ENCODE measurements at regions not wholly inside any gene's neighbourhood (a gene's known extent, or its start where the extent isn't known, plus 50 kb on each side); places are given as distances from the start of the nearest gene placed in this dataset.

GRCh38 chr3:14318646-14319045 is 83.8 kb upstream of the SLC6A6 start (continued):
- no peak for TF ChIP-seq CBX8 (IDR thresholded peaks at IDR 0.05; ENCODE audit: borderline replicate concordance, low read depth, low read length)
- TF ChIP-seq KDM1A (IDR thresholded peaks at IDR 0.05; ENCODE audit: borderline replicate concordance, low read length), result no peak
- TF ChIP-seq MAX (IDR thresholded peaks at IDR 0.05), result no peak
- no peak for TF ChIP-seq SRF (IDR thresholded peaks at IDR 0.05; ENCODE audit: low read depth, low read length)
- TF ChIP-seq CTCF (IDR thresholded peaks at IDR 0.05; ENCODE audit: control extremely low read depth in 1 of 3, insufficient read depth in 1 of 3, low read depth in 1 of 3, low read length in 3 of 3), result no peak

All from H1 (cell line).